NCI-H2029 treated with DMSO at 0.1 percent for 48 hours (cell line): ENCODE measurements at regions not wholly inside any gene's neighbourhood (a gene's known extent, or its start where the extent isn't known, plus 50 kb on each side); places are given as distances from the start of the nearest gene placed in this dataset.

ENCODE experiments used
- DNase-seq: peaks from one replicate; lab custom pipeline; 2025; lab: John Stamatoyannopoulos, UW

DNA sequence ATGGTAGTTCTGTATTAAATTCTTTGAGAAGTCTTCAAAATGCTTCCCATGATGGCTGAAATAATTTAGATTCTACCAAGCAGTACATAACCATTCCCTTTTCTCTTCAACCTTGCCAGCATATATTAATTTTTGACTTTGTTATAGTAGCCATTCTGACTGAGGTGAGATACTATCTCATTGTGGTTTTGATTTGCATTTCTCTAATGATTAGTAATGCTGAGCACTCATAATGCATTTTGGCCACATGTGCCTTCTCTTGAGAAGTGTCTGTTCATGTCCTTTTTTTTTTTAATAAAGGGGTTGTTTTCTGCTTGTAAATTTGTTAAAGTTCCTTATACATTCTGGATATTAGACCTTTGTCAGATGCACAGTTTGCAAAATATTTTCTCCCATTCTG, 173.9 kb downstream of the CALCRL start:
- no peak for DNase-seq

GRCh38 chr2:187272255-187272654, 175.8 kb downstream of the CALCRL start:
- DNase-seq, result no peak

DNA sequence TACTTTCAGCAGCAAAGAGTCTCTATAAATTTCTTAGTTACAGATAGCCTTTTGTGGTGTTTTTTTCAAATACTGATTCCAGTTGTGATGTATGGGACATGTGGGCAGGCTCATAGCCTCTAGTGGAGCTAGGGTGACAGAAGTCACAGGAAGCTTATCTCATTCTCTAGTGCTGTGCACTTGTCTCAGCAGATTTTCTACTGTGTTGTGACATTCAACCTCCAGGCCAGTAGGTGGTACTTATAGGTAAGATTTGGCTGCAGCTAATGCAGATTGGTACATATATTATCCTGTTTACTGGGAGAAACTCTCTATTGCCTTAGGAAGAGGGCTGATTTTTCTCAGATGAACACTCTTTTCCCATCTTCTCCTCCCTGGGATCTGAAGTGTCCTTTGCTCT, 176.2 kb downstream of the CALCRL start:
- no peak for DNase-seq

DNA sequence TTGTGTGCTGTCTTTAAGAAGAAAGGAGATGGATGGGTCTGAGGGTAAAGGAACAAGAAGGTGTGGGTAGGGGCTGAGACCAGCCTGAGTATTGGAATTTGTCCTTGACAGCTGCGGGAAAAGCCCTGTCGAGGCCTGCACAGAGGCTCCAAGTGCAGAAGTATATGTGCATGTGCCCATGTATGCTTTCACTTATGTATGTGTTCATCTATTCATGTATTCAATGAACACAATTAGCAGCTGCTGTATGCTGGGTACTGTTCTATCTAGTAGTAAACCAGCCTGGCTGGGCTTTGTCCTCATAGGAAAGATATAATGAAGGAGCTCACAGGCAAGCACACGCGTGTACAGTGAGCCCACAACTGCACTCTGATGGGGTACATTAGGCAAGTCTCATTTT, 181.4 kb downstream of the CALCRL start:
- no peak for DNase-seq

DNA sequence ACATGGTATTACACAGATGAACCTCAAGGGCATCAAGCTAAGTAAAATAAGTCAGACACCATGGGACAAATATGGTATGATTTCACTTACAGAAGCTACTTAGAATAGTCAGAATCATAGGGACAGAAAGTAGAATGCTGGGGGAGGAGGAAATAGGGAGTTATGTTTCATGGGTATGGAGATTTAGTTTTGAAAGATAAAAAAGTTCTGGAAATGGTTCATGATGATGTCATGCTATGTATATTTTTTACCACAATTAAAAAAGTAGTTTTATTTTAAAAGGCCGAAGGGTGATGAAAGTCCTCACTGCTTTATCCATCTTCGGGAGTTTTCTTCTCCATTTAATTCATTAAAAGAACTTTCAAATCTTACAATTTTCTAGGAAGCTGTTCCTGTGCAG, 181.9 kb downstream of the CALCRL start:
- DNase-seq, result no peak

- no peak for DNase-seq
These were observed 183.4 kb downstream of the CALCRL start for GRCh38 chr2:187264612-187265011.

DNA sequence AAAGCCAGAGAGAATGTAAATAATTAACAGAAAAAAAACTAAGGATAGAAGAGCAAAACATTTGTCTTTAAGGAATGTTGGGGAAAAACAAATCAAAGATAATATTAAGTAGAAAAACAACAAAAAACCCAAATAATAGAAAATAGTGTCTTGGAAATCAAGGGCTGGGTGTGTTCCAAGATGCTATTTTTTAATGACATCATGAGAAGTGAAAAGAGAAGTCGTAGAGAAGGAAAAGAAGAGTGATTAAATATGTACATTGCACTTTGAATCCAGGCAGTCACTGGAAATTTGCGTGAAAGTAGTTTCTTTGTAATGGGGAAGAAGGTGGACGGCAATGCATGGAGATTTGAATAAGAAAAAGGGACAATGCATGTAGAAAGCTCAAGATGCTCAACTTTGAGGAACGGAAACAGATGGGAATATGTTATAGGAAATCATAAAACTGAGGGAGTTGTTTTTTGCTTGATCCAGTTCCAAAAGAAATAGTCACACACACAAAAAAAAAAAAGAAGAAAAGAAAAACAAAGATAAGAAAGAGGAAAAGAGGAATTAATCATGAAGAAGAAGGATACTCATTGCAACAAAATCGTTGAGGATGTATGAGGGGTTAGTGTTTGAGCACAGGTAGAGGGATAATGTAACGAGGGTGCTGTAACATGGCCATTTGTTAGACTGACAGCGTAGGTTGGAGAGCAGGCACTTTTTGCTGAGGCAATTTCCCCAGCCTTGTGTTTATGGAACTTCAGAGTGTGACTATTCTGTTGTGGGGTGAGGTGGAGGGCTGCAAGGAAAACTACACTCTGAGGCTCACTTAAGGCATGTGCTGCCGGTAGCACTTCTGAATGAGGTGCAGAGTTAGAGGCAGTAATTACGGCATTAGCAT, 184.1 kb downstream of the CALCRL start:
- no peak for DNase-seq

DNA sequence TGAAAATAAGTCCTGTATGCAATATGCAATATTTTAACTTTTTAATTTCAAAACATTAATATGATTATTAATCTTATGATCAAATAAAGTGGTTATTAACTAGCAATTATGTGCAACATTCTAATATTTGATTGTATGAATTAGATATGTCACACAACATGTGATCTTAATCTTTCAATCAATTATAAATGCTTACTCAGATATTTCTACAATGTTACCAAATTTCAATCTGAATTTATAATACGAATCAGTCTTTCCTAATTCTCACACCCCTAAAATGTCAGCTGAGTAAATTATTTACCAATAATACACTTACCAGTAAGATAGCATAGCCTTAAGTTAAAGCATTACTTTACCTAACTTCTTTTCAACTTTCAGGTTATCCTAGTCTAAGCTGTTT, 186.3 kb downstream of the CALCRL start:
- no peak for DNase-seq

GRCh38 chr2:187252063-187252462, 196.0 kb downstream of the CALCRL start:
- no peak for DNase-seq

DNA sequence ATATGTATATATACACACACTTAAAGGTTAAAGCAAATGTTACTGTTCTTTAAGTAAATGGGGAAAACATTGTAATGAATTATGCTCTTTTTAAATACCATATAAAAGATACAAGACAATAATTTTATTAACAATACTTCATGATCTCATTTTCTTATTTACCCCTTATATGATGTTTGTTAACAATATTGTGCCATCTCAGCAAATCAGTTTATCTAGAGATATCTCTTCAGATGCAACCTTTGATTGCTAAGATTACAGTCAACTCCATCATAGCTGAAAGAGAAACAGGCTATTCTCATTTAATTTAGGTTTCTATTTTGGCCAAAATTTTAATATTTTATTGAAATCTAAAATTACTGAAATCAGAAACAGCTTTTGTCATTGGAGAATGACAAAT, 197.9 kb downstream of the CALCRL start:
- DNase-seq, result no peak

- DNase-seq, result no peak
These were observed 214.2 kb downstream of the CALCRL start for GRCh38 chr2:187233811-187234210.

DNA sequence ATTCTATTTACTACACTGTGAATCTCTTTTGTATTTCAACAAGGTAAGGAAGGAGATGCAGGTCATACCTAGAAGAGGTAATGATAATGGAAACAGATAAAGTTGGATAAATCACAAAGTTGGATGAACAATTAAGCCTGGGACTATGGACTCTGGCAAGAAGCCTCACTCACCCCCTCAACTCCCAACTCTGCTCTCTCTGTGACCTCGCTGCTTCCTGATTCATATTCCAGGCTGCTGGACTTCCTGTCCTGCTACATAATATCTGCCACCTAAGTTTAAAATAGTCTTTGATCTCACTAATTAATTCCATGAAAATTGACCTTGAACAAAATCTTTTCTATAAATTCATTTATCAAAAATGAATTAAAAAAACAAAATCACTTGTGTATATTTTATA, 215.3 kb downstream of the CALCRL start:
- DNase-seq, result no peak

DNA sequence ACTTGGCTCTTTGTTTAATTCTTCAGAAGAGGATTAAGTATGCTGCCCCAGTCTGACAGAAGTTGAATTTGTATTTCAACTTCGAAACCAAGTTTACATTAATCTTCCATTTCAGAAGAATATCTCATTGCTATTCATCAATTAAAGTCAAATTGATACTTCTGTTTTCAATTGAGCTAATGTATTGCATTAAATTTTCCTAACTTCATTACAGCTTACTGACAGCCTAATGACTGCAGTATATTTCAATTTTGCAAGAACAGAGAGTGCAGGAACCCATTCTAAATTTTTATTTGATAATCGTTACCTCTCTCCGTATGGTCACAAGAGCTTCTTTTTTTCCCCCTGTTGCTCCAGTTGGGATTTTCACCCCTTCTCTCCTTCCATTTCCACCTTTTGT, 218.0 kb downstream of the CALCRL start:
- DNase-seq, result no peak

DNA sequence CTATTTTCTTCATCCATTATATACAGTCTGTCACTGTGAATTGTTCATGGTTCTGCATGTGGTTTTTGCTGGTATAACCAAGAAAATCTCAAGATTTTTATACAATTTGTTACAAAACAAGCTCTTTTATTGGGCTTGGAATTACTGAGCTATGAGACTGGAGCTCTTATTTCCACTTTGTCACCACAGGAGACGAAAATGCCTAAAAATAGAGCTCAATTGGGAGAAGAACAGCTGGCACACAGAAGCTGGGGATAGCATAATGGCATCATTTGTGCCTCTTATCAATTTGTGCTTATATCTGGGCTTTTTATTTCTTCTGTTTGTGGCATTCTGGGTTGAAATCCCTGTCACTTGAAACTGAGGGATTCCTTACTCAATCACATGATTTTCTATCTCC, 219.1 kb downstream of the CALCRL start:
- no peak for DNase-seq

GRCh38 chr2:187224989-187225388, 223.1 kb downstream of the CALCRL start:
- DNase-seq, result no peak

GRCh38 chr2:187220071-187220470, 228.0 kb downstream of the CALCRL start:
- no peak for DNase-seq

GRCh38 chr2:187215532-187216240, 232.4 kb downstream of the CALCRL start:
- DNase-seq, result no peak

DNA sequence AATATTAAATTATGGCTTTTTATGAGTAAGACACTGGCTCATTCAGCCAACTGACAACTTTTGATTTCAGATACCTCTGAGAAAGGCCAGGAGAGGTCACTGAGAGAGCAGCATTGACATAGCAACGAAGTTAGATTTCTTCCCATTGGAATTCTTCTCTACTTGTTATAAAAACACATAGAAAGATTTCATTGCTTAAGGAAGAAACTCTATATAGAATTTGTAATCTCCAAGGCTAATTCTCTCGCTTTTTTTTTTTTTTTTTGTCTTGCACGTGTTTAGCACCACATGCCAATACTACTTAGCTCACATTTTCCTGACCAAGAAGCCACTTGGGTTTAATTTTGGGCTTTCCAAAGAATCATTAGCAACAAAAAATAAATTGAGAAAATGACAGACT, 233.7 kb downstream of the CALCRL start:
- no peak for DNase-seq

DNA sequence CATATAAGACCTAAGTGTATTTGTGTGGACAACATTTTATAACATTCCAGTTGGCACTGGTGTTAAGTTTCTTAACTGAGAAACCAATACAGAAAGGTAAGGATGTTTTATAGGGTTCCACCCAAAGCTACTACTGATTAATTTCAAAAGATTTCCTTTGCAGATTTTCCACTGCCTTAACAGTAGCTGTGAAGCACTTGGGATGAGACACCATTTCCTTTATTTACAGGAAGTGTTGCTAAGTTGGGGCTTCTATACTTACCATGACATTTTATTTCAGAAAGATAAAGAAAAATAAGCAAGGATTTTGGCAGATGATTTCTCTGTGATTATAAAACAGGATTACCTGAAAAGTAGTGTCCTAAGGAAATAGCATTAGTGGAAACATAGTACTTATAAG, 234.3 kb downstream of the CALCRL start:
- DNase-seq, result no peak

DNA sequence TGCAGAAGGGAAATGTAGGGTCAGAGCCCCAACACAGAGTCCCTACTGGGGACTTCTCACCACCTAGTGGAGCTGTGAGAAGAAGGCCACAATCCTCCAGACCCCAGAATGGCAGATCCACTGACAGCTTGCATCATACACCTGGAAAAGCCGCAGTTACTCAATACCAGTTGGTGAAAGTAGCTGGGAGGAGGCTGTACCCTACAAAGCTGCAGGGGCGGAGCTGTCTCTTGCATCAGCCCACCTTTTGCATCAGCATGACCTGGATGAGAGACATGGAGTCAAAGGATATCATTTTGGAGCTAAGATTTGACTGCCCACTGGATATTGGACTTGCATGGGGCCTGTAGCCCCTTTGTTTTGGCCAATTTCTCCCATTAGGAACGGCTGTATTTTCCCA, 237.3 kb downstream of the CALCRL start:
- no peak for DNase-seq

GRCh38 chr2:187208199-187208785, 239.8 kb downstream of the CALCRL start:
- no peak for DNase-seq

GRCh38 chr2:187207126-187207525, 240.9 kb downstream of the CALCRL start:
- DNase-seq, result no peak

- DNase-seq, result no peak
These were observed 241.6 kb downstream of the CALCRL start for GRCh38 chr2:187206471-187206870.
